ENCODE measurements at regions not wholly inside any gene's neighbourhood (a gene's known extent, or its start where the extent isn't known, plus 50 kb on each side); places are given as distances from the start of the nearest gene placed in this dataset.

- Histone ChIP-seq H3K27ac (ENCODE audit: insufficient read depth, low read depth, low read length) (no peak overlapping the region), H3K9me3 (replicated peaks; ENCODE audit: control insufficient read depth, insufficient read depth, low read length) (no peaks in the 10 kb centered on the region), H3K4me3 (replicated peaks in 1 of 3; ENCODE audit: insufficient read depth in 1 of 3, low read depth in 1 of 3, low read length in 3 of 3) (no peak overlapping the region), H4K20me1 (replicated peaks; ENCODE audit: control insufficient read depth, extremely low read depth, insufficient read depth, low read length) (no peaks in the 10 kb centered on the region), H3K27me3 (ENCODE audit: control insufficient read depth in 2 of 2, insufficient read depth in 2 of 2, low read length in 2 of 2) (no peaks in the 10 kb centered on the region), H3K79me2 (ENCODE audit: control insufficient read depth, insufficient read depth, low read length) (no peaks in the 10 kb centered on the region), H3K36me3 (ENCODE audit: control insufficient read depth in 2 of 2, extremely low read depth in 1 of 2, insufficient read depth in 2 of 2, low read length in 2 of 2) (no peaks in the 10 kb centered on the region), H3K4me2 (ENCODE audit: insufficient read depth, low read length) (no peak overlapping the region), H3K9ac (replicated peaks; ENCODE audit: extremely low read depth, insufficient read depth, low read length) (no peak overlapping the region), H2AFZ (ENCODE audit: low read depth, low read length) (no peak overlapping the region), H3K9me1 (replicated peaks; ENCODE audit: control insufficient read depth, extremely low read depth, insufficient read depth, low read length) (no peaks in the 10 kb centered on the region), H3K4me1 (ENCODE audit: control insufficient read depth, extremely low read depth, insufficient read depth, low read length) (no peaks in the 10 kb centered on the region)
- TF ChIP-seq POLR2AphosphoS5 (IDR thresholded peaks at IDR 0.05; ENCODE audit: insufficient read depth, low read depth, low read length) (no peak), MAX (IDR thresholded peaks at IDR 0.05; ENCODE audit: insufficient read depth, insufficient read length) (no peak), FOS (IDR thresholded peaks at IDR 0.05; ENCODE audit: borderline replicate concordance, insufficient read depth, low read length) (no peak), JUN (IDR thresholded peaks at IDR 0.05; ENCODE audit: borderline replicate concordance, insufficient read depth, insufficient read length, low read depth) (no peak), GATA2 (IDR thresholded peaks at IDR 0.05; ENCODE audit: insufficient read depth, insufficient read length, low read depth, low read length) (no peak), MYC (IDR thresholded peaks at IDR 0.05; ENCODE audit: low read depth, low read length) (no peak), POLR2A (IDR thresholded peaks at IDR 0.05; ENCODE audit: low read depth, low read length) (no peak), EZH2 (IDR thresholded peaks at IDR 0.05; ENCODE audit: borderline replicate concordance, low read depth, low read length, severe bottlenecking) (no peak)
- TF ChIP-seq, protein P1, sequence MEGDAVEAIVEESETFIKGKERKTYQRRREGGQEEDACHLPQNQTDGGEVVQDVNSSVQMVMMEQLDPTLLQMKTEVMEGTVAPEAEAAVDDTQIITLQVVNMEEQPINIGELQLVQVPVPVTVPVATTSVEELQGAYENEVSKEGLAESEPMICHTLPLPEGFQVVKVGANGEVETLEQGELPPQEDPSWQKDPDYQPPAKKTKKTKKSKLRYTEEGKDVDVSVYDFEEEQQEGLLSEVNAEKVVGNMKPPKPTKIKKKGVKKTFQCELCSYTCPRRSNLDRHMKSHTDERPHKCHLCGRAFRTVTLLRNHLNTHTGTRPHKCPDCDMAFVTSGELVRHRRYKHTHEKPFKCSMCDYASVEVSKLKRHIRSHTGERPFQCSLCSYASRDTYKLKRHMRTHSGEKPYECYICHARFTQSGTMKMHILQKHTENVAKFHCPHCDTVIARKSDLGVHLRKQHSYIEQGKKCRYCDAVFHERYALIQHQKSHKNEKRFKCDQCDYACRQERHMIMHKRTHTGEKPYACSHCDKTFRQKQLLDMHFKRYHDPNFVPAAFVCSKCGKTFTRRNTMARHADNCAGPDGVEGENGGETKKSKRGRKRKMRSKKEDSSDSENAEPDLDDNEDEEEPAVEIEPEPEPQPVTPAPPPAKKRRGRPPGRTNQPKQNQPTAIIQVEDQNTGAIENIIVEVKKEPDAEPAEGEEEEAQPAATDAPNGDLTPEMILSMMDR (IDR thresholded peaks at IDR 0.05; ENCODE audit: extremely low read depth in 1 of 2, insufficient read depth in 1 of 2, low read depth in 1 of 2, low read length in 2 of 2) = no peak
- no peak for FAIRE-seq
- BruUV-seq (replicated peaks) = no TSS peak
- no peak for DNase-seq (ENCODE audit: low read depth, low spot score)
- dilution Hi-C loops (cut with MboI; ENCODE audit: extremely low pct_ligation_motif_present, low sequenced_read_pairs) (no loop called here), intact Hi-C loops (cut with micrococcal nuclease) (no loop called here)
- ChIA-PET POLR2A (no interaction called here), CTCF (no interaction called here)
These were observed 130.3 kb downstream of the NSG2 start for GRCh38 chr5:174175716-174176268.
